Epithelial cell of proximal tubule (primary cell): ENCODE measurements at regions not wholly inside any gene's neighbourhood (a gene's known extent, or its start where the extent isn't known, plus 50 kb on each side); places are given as distances from the start of the nearest gene placed in this dataset.

Source experiments
- DNase-seq: peaks from one replicate; pipeline ENCODE4 v3.0.0-alpha.2; 2011; ENCODE audit warnings: low read depth
- H3K4me3 ChIP-seq: 2 replicates; pipeline ENCODE4 v1.5.1; 2011; ENCODE audit warnings: low read depth, mild to moderate bottlenecking, low read length
- TF ChIP-seq, protein P1 (sequence below): conservative IDR thresholded peaks from 2 replicates; pipeline ENCODE4 v1.5.1; 2012; ENCODE audit warnings: low read depth, mild to moderate bottlenecking, low read length

DNA sequence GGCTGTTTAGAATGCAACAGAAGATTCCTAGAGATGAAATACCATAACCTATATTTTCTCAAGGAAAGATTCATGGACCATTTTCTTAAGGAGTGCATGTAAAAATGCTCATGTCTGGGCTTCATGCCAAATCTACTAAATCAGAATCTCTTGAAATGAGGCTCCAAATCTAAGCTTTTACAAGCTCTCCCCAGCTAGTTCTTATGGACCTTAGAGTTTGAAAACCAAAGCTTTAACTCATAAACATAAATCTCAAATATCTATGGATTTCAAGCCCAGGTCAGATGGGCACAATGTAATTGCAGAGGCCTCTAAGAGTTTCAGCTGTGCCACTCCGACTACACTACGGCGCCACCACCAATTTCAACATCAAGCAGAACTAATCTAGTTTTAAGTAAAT is 117.3 kb upstream of the CAND1 start:
- TF ChIP-seq, protein P1, sequence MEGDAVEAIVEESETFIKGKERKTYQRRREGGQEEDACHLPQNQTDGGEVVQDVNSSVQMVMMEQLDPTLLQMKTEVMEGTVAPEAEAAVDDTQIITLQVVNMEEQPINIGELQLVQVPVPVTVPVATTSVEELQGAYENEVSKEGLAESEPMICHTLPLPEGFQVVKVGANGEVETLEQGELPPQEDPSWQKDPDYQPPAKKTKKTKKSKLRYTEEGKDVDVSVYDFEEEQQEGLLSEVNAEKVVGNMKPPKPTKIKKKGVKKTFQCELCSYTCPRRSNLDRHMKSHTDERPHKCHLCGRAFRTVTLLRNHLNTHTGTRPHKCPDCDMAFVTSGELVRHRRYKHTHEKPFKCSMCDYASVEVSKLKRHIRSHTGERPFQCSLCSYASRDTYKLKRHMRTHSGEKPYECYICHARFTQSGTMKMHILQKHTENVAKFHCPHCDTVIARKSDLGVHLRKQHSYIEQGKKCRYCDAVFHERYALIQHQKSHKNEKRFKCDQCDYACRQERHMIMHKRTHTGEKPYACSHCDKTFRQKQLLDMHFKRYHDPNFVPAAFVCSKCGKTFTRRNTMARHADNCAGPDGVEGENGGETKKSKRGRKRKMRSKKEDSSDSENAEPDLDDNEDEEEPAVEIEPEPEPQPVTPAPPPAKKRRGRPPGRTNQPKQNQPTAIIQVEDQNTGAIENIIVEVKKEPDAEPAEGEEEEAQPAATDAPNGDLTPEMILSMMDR: no peak
- no peak for DNase-seq
- H3K4me3 ChIP-seq: no peak overlapping the region

DNA sequence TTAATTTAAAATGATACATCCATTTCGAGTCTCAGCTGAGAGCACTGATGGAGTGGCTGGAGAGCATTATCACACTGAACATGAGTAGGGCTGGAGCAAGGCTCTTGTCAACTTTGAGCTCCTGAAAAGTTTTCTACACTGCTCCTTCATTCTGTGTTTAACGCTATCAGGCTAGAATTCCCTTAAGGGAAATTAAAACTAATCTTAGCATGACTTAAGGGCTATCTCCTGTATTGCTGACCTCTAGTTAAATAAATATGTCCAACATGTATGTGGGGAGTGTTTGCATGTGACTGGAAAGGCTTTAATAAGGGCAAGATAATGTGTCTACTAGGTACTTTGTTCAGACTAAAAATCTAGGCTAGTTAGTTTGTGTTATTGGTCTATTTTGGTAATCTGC is 116.7 kb upstream of the CAND1 start:
- TF ChIP-seq, protein P1: no peak

DNA sequence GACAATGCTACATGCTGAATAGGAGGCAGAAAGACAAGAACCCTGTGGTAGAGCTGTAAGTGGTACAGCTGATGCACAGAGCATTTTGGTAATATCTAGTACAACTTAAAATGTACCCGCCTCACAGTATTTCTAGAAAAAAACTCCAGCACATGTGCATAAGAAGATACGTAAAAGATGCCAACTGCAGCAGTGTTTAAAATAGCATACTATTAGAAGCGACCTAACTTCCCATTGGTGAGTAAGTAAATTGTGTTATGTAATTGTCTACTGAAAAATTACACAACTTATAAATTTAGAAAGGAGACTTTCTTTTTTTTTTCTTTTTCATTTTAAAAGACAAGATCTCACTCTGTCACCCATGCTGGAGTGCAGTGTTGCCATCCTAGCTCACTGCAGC is 114.3 kb upstream of the CAND1 start:
- TF ChIP-seq, protein P1: no peak
- no peak overlapping the region for H3K4me3 ChIP-seq
- DNase-seq: no peak

More for the DNA sequence above, 116.7 kb upstream of the CAND1 start:
- H3K4me3 ChIP-seq: no peak overlapping the region
- no peak for DNase-seq

DNA sequence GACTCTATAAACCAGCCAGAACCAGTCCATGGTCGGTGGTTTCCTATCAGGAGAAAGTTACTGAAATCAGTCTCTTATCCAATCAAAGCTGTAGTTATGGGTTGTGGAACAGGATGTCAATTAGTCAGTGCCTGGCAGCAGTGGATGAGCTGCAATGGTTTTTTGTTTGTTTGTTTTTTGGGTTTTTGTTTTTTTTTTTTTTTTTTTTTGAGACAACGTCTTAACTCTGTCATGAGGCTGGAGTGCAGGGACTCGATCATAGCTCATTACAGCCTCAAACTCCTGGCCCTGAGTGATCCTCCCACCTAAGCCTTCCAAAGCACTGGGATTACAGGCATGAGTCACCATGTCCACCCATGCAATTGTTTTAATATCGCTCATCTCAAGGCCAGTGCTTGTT is 113.3 kb upstream of the CAND1 start:
- DNase-seq: peak; percentile 25
- H3K4me3 ChIP-seq: no peak overlapping the region
- TF ChIP-seq, protein P1: no peak

DNA sequence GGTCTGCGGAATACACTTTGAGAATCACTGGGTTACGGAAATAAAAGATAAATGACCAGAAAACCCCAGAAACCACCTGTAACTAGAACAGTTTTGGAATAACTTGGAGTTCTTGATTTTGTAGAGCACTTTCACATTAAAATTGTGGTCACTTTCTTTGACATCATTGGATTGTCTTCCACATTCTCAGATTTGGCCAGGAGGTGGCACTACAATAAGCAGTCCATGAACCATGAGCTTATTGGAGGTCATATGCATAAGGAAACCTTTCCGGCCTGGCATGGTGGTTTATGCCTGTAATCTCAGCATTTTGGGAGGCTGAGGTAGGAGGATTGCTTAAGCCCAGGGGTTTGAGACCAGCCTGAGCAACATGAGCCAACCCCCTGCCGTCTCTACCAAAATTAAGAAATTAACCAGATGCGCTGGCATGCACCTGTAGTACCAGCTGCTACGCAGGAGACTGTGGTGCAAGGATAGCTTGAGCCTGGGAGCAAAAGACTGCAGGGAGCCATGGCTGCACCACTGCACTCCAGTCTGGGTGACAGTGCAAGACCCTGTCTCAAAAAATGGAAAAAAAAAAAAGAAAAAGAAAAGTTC is 107.7 kb upstream of the CAND1 start:
- DNase-seq: no peak
- H3K4me3 ChIP-seq: no peak overlapping the region
- TF ChIP-seq, protein P1: peak; percentile 78

DNA sequence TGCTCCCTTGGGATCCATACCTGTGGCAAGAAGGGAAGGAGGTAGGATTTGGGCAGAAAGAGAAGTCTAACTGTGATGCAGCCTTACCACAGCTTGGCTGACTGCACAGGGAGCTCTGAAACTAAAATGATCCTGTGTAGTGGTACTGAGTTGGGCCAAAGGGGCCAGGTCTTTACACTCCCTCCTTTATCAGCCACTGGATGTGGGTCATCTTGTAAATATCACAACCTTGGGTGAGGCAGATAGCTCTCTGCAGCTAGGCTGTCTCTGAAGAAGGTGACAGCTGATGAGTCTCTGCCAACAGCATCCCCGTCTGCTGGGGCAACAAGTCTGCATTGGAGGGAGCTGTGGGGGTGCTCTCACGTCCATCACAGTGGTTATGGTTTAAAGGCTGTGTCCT is 95.9 kb upstream of the CAND1 start:
- H3K4me3 ChIP-seq: no peak overlapping the region
- DNase-seq: no peak
- TF ChIP-seq, protein P1: no peak

DNA sequence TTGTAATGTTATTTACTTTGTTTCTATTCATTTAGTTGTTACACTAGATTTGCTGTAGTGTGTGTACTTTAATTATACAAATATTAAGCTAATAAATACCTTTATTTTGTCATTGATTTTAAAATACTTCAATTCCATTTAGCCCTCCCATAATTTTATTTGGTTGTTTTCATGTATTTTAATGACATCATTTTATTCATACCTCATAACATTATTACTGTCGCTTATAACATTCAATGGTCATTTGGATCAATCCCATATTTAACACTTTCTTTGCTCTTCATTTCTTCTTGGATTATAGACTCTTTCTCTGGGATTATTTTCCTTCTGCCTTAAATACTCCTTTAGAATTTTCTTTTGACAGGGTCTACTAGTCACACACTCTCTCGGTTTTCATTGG is 86.6 kb upstream of the CAND1 start:
- no peak for DNase-seq
- no peak overlapping the region for H3K4me3 ChIP-seq
- TF ChIP-seq, protein P1: no peak
